ENCODE measurements at regions not wholly inside any gene's neighbourhood (a gene's known extent, or its start where the extent isn't known, plus 50 kb on each side); places are given as distances from the start of the nearest gene placed in this dataset.

GRCh38 chr1:79657951-79658658, 651.6 kb upstream of the ADGRL4 start:
- Histone ChIP-seq H3K9me3 (no peaks in the 10 kb centered on the region), H3K27me3 (no peaks in the 10 kb centered on the region), H3K27ac (no peak overlapping the region), H3K4me1 (ENCODE audit: control insufficient read depth in 1 of 2, insufficient read depth in 1 of 2, low read depth in 1 of 2, low read length in 1 of 2) (no peaks in the 10 kb centered on the region), H3K4me3 (ENCODE audit: low read depth in 1 of 2, low read length in 1 of 2) (no peak overlapping the region), H3K36me3 (no peaks in the 10 kb centered on the region)
- no peak for TF ChIP-seq CTCF (IDR thresholded peaks at IDR 0.05)

- Histone ChIP-seq H3K4me1 (ENCODE audit: control insufficient read depth in 1 of 2, insufficient read depth in 1 of 2, low read depth in 1 of 2, low read length in 1 of 2) (no peaks in the 10 kb centered on the region), H3K9me3 (no peaks in the 10 kb centered on the region), H3K4me3 (ENCODE audit: low read depth in 1 of 2, low read length in 1 of 2) (no peak overlapping the region), H3K27me3 (no peaks in the 10 kb centered on the region), H3K27ac (no peak overlapping the region), H3K36me3 (no peaks in the 10 kb centered on the region)
- TF ChIP-seq CTCF (IDR thresholded peaks at IDR 0.05), result no peak
Measured at GRCh38 chr1:79655876-79656275, 649.3 kb upstream of the ADGRL4 start.

GRCh38 chr1:79652426-79652825, 645.9 kb upstream of the ADGRL4 start:
- no peak for TF ChIP-seq CTCF (IDR thresholded peaks at IDR 0.05)
- no peaks in the 10 kb centered on the region for H3K4me1 ChIP-seq (ENCODE audit: control insufficient read depth in 1 of 2, insufficient read depth in 1 of 2, low read depth in 1 of 2, low read length in 1 of 2)
- no peaks in the 10 kb centered on the region for H3K27me3 ChIP-seq
- H3K36me3 ChIP-seq, result no peaks in the 10 kb centered on the region
- H3K9me3 ChIP-seq, result no peaks in the 10 kb centered on the region
- H3K27ac ChIP-seq, result no peak overlapping the region
- no peak overlapping the region for H3K4me3 ChIP-seq (ENCODE audit: low read depth in 1 of 2, low read length in 1 of 2)

GRCh38 chr1:79648126-79648525, 641.6 kb upstream of the ADGRL4 start:
- H3K36me3 ChIP-seq, result no peaks in the 10 kb centered on the region
- H3K27ac ChIP-seq, result no peak overlapping the region
- H3K4me1 ChIP-seq (ENCODE audit: control insufficient read depth in 1 of 2, insufficient read depth in 1 of 2, low read depth in 1 of 2, low read length in 1 of 2), result no peaks in the 10 kb centered on the region
- TF ChIP-seq CTCF (IDR thresholded peaks at IDR 0.05), result no peak
- H3K9me3 ChIP-seq, result no peaks in the 10 kb centered on the region
- no peaks in the 10 kb centered on the region for H3K27me3 ChIP-seq
- H3K4me3 ChIP-seq (ENCODE audit: low read depth in 1 of 2, low read length in 1 of 2), result no peak overlapping the region

GRCh38 chr1:79646880-79647279, 640.4 kb upstream of the ADGRL4 start:
- TF ChIP-seq CTCF (IDR thresholded peaks at IDR 0.05), result no peak

More at GRCh38 chr1:79646880-79647279, 640.4 kb upstream of the ADGRL4 start:
- Histone ChIP-seq H3K36me3 (no peaks in the 10 kb centered on the region), H3K27me3 (no peaks in the 10 kb centered on the region), H3K27ac (no peak overlapping the region), H3K9me3 (no peaks in the 10 kb centered on the region), H3K4me1 (ENCODE audit: control insufficient read depth in 1 of 2, insufficient read depth in 1 of 2, low read depth in 1 of 2, low read length in 1 of 2) (no peaks in the 10 kb centered on the region), H3K4me3 (ENCODE audit: low read depth in 1 of 2, low read length in 1 of 2) (no peak overlapping the region)

All from neutrophil (primary cell).